ENCODE measurements at regions not wholly inside any gene's neighbourhood (a gene's known extent, or its start where the extent isn't known, plus 50 kb on each side); places are given as distances from the start of the nearest gene placed in this dataset.

DNA sequence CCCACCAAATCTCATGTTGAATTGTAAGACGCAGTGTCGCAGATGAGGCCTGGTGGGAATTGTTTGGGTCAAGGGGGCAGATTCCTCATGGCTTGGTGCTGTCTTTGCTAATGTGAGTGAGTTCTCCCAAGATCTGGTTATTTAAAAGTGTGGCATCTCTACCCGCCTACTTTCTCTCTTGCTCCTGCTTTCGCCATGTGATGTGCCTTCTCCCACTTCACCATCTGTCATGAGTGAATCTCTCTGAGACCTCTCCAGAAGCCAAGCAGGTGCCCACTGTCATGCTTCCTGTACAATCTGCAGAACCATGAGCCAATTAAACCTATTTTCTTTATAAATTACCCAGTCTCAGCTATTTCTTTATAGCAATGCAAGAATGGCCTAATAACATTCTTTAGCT is 246.6 kb upstream of the CDH20 start:
- Histone ChIP-seq H4K91ac (replicated peaks; ENCODE audit: insufficient read length, low read length) (no peak overlapping the region), H3K18ac (ENCODE audit: extremely low read depth, low read length) (no peak overlapping the region), H3K79me2 (ENCODE audit: control insufficient read depth in 1 of 2, insufficient read depth in 2 of 2, low read length in 2 of 2) (no peaks in the 10 kb centered on the region), H4K5ac (ENCODE audit: insufficient read length, low read depth, low read length) (no peak overlapping the region), H3K36me3 (ENCODE audit: control insufficient read depth in 2 of 4, insufficient read depth in 4 of 4, low read length in 3 of 4) (no peaks in the 10 kb centered on the region), H3K23me2 (ENCODE audit: low read depth, low read length) (no peaks in the 10 kb centered on the region), H3K23ac (ENCODE audit: insufficient read length) (no peak overlapping the region), H2BK12ac (ENCODE audit: low read depth, low read length) (no peak overlapping the region), H3K56ac (replicated peaks; ENCODE audit: insufficient read length, low read depth, low read length) (no peak overlapping the region), H3K14ac (ENCODE audit: insufficient read length) (no peak overlapping the region), H2AFZ (ENCODE audit: low read length) (no peak overlapping the region), H2AK5ac (ENCODE audit: low read depth, low read length) (no peak overlapping the region), H3K4me3 (ENCODE audit: extremely low read depth in 1 of 4, insufficient read depth in 2 of 4, low read depth in 3 of 4, low read length in 4 of 4) (no peak overlapping the region), H3K4me2 (ENCODE audit: insufficient read depth in 1 of 2, low read depth in 2 of 2, low read length in 2 of 2) (no peak overlapping the region), H3K27ac (ENCODE audit: low read depth, low read length) (no peak overlapping the region), H2BK5ac (ENCODE audit: low read depth, low read length) (no peak overlapping the region), H4K8ac (ENCODE audit: extremely low read depth, insufficient read depth, low read length) (no peak overlapping the region), H3K9ac (replicated peaks in 1 of 4; ENCODE audit: extremely low read depth in 1 of 4, low read depth in 3 of 4, low read length in 3 of 4) (no peak overlapping the region), H3K9me3 (ENCODE audit: insufficient read depth in 2 of 2, low read depth in 1 of 2, low read length in 1 of 2) (no peaks in the 10 kb centered on the region), H3K27me3 (replicated peaks in 1 of 4; ENCODE audit: control insufficient read depth in 3 of 4, extremely low read depth in 1 of 4, insufficient read depth in 3 of 4, low read length in 3 of 4) (no peaks in the 10 kb centered on the region), H2BK120ac (replicated peaks; ENCODE audit: low read depth, low read length) (no peak overlapping the region), H3K4ac (replicated peaks; ENCODE audit: insufficient read length, low read depth, low read length) (no peak overlapping the region), H2BK20ac (ENCODE audit: low read length) (no peak overlapping the region), H4K20me1 (replicated peaks in 1 of 2; ENCODE audit: control insufficient read depth in 1 of 2, insufficient read depth in 2 of 2, low read length in 2 of 2) (no peaks in the 10 kb centered on the region), H3K79me1 (ENCODE audit: low read depth, low read length) (no peaks in the 10 kb centered on the region), H3K4me1 (replicated peaks in 1 of 4; ENCODE audit: control insufficient read depth in 3 of 4, insufficient read depth in 4 of 4, low read length in 3 of 4) (no peaks in the 10 kb centered on the region), H2BK15ac (ENCODE audit: low read length) (no peak overlapping the region)
- WGBS, 2 experiments (ENCODE audit: extremely low coverage in 1 of 2, insufficient coverage in 1 of 2, insufficient read length in 1 of 2, insufficient replicate concordance in 2 of 2, low coverage in 1 of 2, low lambda C conversion rate in 2 of 2, missing lambda C conversion rate in 1 of 2): 96% methylated on average over 4 of the region's 4 CpGs; no CpG with 5 or more reads in 1 of the 2 experiments
- DNase-seq (ENCODE audit: low read depth in 1 of 2, low spot score in 2 of 2) (no peak), FAIRE-seq (no peak)
- CTCF ChIA-PET (ENCODE audit: partially characterized antibody): interaction anchor here (1.0 to 1.3 kb wide), 4 partner anchors 16 to 420 kb away, joined by 3 to 4 read pairs (median 4); no protein-coding TSS in a partner anchor
- POLR2A ChIA-PET (ENCODE audit: partially characterized antibody): no interaction called here
- no peak for TF ChIP-seq GTF2F1 (IDR thresholded peaks at IDR 0.05; ENCODE audit: borderline replicate concordance, low read depth, low read length)
- no peak for TF ChIP-seq BACH1 (IDR thresholded peaks at IDR 0.05; ENCODE audit: low read length)
- no peak for TF ChIP-seq NRF1 (IDR thresholded peaks at IDR 0.05; ENCODE audit: low read depth, low read length)
- no peak for TF ChIP-seq BRCA1 (IDR thresholded peaks at IDR 0.05; ENCODE audit: low read depth, low read length)
- TF ChIP-seq HDAC2 (IDR thresholded peaks at IDR 0.05; ENCODE audit: borderline replicate concordance in 1 of 2, low read depth in 2 of 2, low read length in 2 of 2): no peak
- TF ChIP-seq CBX5 (IDR thresholded peaks at IDR 0.05; ENCODE audit: low read depth, low read length): no peak
- TF ChIP-seq, protein P1, sequence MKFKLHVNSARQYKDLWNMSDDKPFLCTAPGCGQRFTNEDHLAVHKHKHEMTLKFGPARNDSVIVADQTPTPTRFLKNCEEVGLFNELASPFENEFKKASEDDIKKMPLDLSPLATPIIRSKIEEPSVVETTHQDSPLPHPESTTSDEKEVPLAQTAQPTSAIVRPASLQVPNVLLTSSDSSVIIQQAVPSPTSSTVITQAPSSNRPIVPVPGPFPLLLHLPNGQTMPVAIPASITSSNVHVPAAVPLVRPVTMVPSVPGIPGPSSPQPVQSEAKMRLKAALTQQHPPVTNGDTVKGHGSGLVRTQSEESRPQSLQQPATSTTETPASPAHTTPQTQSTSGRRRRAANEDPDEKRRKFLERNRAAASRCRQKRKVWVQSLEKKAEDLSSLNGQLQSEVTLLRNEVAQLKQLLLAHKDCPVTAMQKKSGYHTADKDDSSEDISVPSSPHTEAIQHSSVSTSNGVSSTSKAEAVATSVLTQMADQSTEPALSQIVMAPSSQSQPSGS (IDR thresholded peaks at IDR 0.05; ENCODE audit: low read length): no peak
- TF ChIP-seq TBP (IDR thresholded peaks at IDR 0.05; ENCODE audit: low read depth, low read length): no peak
- no peak for TF ChIP-seq SP2 (IDR thresholded peaks at IDR 0.05; ENCODE audit: low read length)
- TF ChIP-seq RNF2 (IDR thresholded peaks at IDR 0.05; ENCODE audit: borderline replicate concordance, low read depth, low read length, missing control alignments, poor library complexity, severe bottlenecking): no peak
- no peak for TF ChIP-seq MAX (IDR thresholded peaks at IDR 0.05)
- TF ChIP-seq SIRT6 (IDR thresholded peaks at IDR 0.05; ENCODE audit: low read length): no peak
- TF ChIP-seq HDAC6 (IDR thresholded peaks at IDR 0.05; ENCODE audit: low read depth, low read length): no peak

Measured in H1 (cell line).